Transverse colon (tissue), 4 donors: ENCODE measurements at regions not wholly inside any gene's neighbourhood (a gene's known extent, or its start where the extent isn't known, plus 50 kb on each side); places are given as distances from the start of the nearest gene placed in this dataset.

Source experiments
- POLR2AphosphoS5 ChIP-seq, 3 donors: sonication (generic); formaldehyde crosslinking; IDR thresholded peaks; one replicate each; pipeline ENCODE4 v1.6.1; 2016; ENCODE audit warnings: antibody characterized with exemption in 3 of 3
- TF ChIP-seq, protein P1 (sequence below), 5 experiments: fragments of 200-600 bp in 3 of 5; fragments of 450-650 bp in 2 of 5; sonication (generic) in 3 of 5; IDR thresholded peaks; 1 replicate in 2 of 5; 2 replicates in 3 of 5; pipeline ENCODE4 v1.5.1; 2016 to 2017; ENCODE audit warnings: antibody characterized with exemption in 5 of 5, inconsistent platforms in 3 of 5, mild to moderate bottlenecking in 2 of 5, moderate library complexity in 1 of 5

GRCh38 chr14:54083549-54084239, 127.1 kb upstream of the BMP4 start:
- TF ChIP-seq POLR2AphosphoS5 (IDR thresholded peaks at IDR 0.05), result no peak
- TF ChIP-seq, protein P1, sequence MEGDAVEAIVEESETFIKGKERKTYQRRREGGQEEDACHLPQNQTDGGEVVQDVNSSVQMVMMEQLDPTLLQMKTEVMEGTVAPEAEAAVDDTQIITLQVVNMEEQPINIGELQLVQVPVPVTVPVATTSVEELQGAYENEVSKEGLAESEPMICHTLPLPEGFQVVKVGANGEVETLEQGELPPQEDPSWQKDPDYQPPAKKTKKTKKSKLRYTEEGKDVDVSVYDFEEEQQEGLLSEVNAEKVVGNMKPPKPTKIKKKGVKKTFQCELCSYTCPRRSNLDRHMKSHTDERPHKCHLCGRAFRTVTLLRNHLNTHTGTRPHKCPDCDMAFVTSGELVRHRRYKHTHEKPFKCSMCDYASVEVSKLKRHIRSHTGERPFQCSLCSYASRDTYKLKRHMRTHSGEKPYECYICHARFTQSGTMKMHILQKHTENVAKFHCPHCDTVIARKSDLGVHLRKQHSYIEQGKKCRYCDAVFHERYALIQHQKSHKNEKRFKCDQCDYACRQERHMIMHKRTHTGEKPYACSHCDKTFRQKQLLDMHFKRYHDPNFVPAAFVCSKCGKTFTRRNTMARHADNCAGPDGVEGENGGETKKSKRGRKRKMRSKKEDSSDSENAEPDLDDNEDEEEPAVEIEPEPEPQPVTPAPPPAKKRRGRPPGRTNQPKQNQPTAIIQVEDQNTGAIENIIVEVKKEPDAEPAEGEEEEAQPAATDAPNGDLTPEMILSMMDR (IDR thresholded peaks at IDR 0.05), result no peak
